H1 (cell line): ENCODE measurements at regions not wholly inside any gene's neighbourhood (a gene's known extent, or its start where the extent isn't known, plus 50 kb on each side); places are given as distances from the start of the nearest gene placed in this dataset.

Experiments
- CTCF ChIA-PET: fragments of 300-600 bp; sonication (Branson Sonifier 250); formaldehyde crosslinking; loops from one replicate; lab custom pipeline; 2021; ENCODE audit not compliant: partially characterized antibody; lab: Charles Lee
- POLR2A ChIA-PET: fragments of 300-600 bp; sonication (Branson Sonifier 250); formaldehyde crosslinking; loops from one replicate; lab custom pipeline; 2021; ENCODE audit warnings: inconsistent platforms; ENCODE audit not compliant: partially characterized antibody; lab: Charles Lee
- DNase-seq, 2 experiments: peaks; one replicate each; pipeline versions ENCODE4 v3.0.0 to v3.0.0-alpha.2; 2010 to 2022; ENCODE audit warnings: low spot score in 2 of 2, low read depth in 1 of 2, mixed read lengths in 1 of 2
- FAIRE-seq: peaks from 2 replicates; lab custom pipeline; 2011; peaks lifted over from hg19 to GRCh38; lab: Jason Lieb, UNC
- H2AFZ ChIP-seq: 2 replicates; pipeline ENCODE4 v1.8.1; 2012; ENCODE audit warnings: low read length, inconsistent platforms
- H2AK5ac ChIP-seq: 2 replicates; pipeline ENCODE4 v1.6.1; 2013; ENCODE audit warnings: low read depth, low read length
- H2BK120ac ChIP-seq: replicated peaks from 2 replicates; pipeline ENCODE3; 2013; ENCODE audit warnings: low read depth, low read length, inconsistent platforms
- H2BK12ac ChIP-seq: 2 replicates; pipeline ENCODE4 v1.6.1; 2013; ENCODE audit warnings: low read depth, low read length
- H2BK15ac ChIP-seq: 2 replicates; pipeline ENCODE4 v1.6.1; 2013; ENCODE audit warnings: low read length
- H2BK20ac ChIP-seq: 2 replicates; pipeline ENCODE4 v1.6.1; 2013; ENCODE audit warnings: low read length
- H2BK5ac ChIP-seq: 2 replicates; pipeline ENCODE4 v1.6.1; 2013; ENCODE audit warnings: low read depth, low read length
- H3K14ac ChIP-seq: 2 replicates; pipeline ENCODE4 v1.6.1; 2013; ENCODE audit warnings: inconsistent platforms; ENCODE audit not compliant: insufficient read length
- H3K18ac ChIP-seq: 2 replicates; pipeline ENCODE4 v1.6.1; 2013; ENCODE audit warnings: low read length; ENCODE audit errors: extremely low read depth
- H3K23ac ChIP-seq: 2 replicates; pipeline ENCODE4 v1.6.1; 2013; ENCODE audit warnings: inconsistent platforms; ENCODE audit not compliant: insufficient read length
- H3K23me2 ChIP-seq: 2 replicates; pipeline ENCODE4 v1.6.1; 2013; ENCODE audit warnings: low read depth, low read length
- H3K27ac ChIP-seq: 2 replicates; pipeline ENCODE4 v1.6.1; 2011; ENCODE audit warnings: low read depth, low read length, inconsistent platforms
- H3K27me3 ChIP-seq, 4 experiments: replicated peaks in 1 of 4; 1 replicate in 1 of 4; 2 replicates in 3 of 4; pipeline versions ENCODE4 v1.6.1 to v1.8.1; 2011 to 2013; ENCODE audit warnings: low read length in 3 of 4, mild to moderate bottlenecking in 3 of 4, inconsistent platforms in 2 of 4, mixed read lengths in 2 of 4, moderate library complexity in 1 of 4; ENCODE audit not compliant: control insufficient read depth in 3 of 4, insufficient read depth in 3 of 4; ENCODE audit errors: extremely low read depth in 1 of 4
- H3K36me3 ChIP-seq, 4 experiments: 2 replicates each; pipeline versions ENCODE4 v1.6.1 to v1.8.1; 2011 to 2013; ENCODE audit warnings: mild to moderate bottlenecking in 4 of 4, low read length in 3 of 4, moderate library complexity in 2 of 4, control low read depth in 1 of 4, inconsistent platforms in 1 of 4; ENCODE audit not compliant: insufficient read depth in 4 of 4, control insufficient read depth in 2 of 4
- H3K4ac ChIP-seq: replicated peaks from 2 replicates; pipeline ENCODE3; 2013; ENCODE audit warnings: low read length, low read depth, mixed read lengths, inconsistent platforms; ENCODE audit not compliant: insufficient read length
- H3K4me1 ChIP-seq, 4 experiments: replicated peaks in 1 of 4; 1 replicate in 1 of 4; 2 replicates in 3 of 4; pipeline versions ENCODE4 v1.6.1 to v1.8.1; 2011 to 2013; ENCODE audit warnings: low read length in 3 of 4, inconsistent platforms in 2 of 4, mixed read lengths in 1 of 4; ENCODE audit not compliant: insufficient read depth in 4 of 4, control insufficient read depth in 3 of 4
- H3K4me2 ChIP-seq, 2 experiments: 2 replicates each; pipeline versions ENCODE4 v1.6.1 to v1.8.1; 2011 to 2013; ENCODE audit warnings: low read depth in 2 of 2, low read length in 2 of 2, control low read depth in 1 of 2, inconsistent platforms in 1 of 2, mild to moderate bottlenecking in 1 of 2; ENCODE audit not compliant: insufficient read depth in 1 of 2
- H3K4me3 ChIP-seq, 4 experiments: fragments of 200-600, 300-600 bp in 1 of 4; sonication (generic), shearing (Covaris generic), sonication (Bioruptor Twin) in 1 of 4; 2 replicates each; pipeline versions ENCODE4 v1.5.1 to v1.8.1; 2011 to 2016; ENCODE audit warnings: low read length in 4 of 4, low read depth in 3 of 4, control low read depth in 2 of 4, inconsistent platforms in 2 of 4, mild to moderate bottlenecking in 2 of 4, mixed read lengths in 1 of 4, moderate library complexity in 1 of 4; ENCODE audit not compliant: insufficient read depth in 2 of 4; ENCODE audit errors: extremely low read depth in 1 of 4
- H3K56ac ChIP-seq: replicated peaks from 2 replicates; pipeline ENCODE3; 2013; ENCODE audit warnings: low read depth, mild to moderate bottlenecking, mixed read lengths, low read length, inconsistent platforms; ENCODE audit not compliant: insufficient read length
- H3K79me1 ChIP-seq: 2 replicates; pipeline ENCODE4 v1.6.1; 2013; ENCODE audit warnings: low read depth, low read length, control low read depth
- H3K79me2 ChIP-seq, 2 experiments: 2 replicates each; pipeline versions ENCODE4 v1.6.1 to v1.8.1; 2012 to 2013; ENCODE audit warnings: low read length in 2 of 2, mild to moderate bottlenecking in 2 of 2, inconsistent platforms in 1 of 2; ENCODE audit not compliant: insufficient read depth in 2 of 2, control insufficient read depth in 1 of 2
- H3K9ac ChIP-seq, 4 experiments: replicated peaks in 1 of 4; 1 replicate in 1 of 4; 2 replicates in 3 of 4; pipeline versions ENCODE4 v1.6.1 to v1.8.1; 2011 to 2013; ENCODE audit warnings: low read depth in 3 of 4, low read length in 3 of 4, control low read depth in 2 of 4, mild to moderate bottlenecking in 2 of 4, moderate library complexity in 2 of 4, inconsistent platforms in 1 of 4; ENCODE audit errors: extremely low read depth in 1 of 4
- H3K9me3 ChIP-seq, 2 experiments: 2 replicates each; pipeline versions ENCODE4 v1.6.1 to v1.8.1; 2012 to 2013; ENCODE audit warnings: mild to moderate bottlenecking in 2 of 2, moderate library complexity in 2 of 2, control low read depth in 1 of 2, inconsistent platforms in 1 of 2, low read depth in 1 of 2, low read length in 1 of 2, mixed read lengths in 1 of 2; ENCODE audit not compliant: insufficient read depth in 2 of 2
- H4K20me1 ChIP-seq, 2 experiments: replicated peaks in 1 of 2; 2 replicates each; pipeline versions ENCODE3 to v1.8.1; 2011 to 2013; ENCODE audit warnings: inconsistent platforms in 2 of 2, low read length in 2 of 2, mild to moderate bottlenecking in 1 of 2; ENCODE audit not compliant: insufficient read depth in 2 of 2, control insufficient read depth in 1 of 2
- H4K5ac ChIP-seq: 2 replicates; pipeline ENCODE4 v1.6.1; 2013; ENCODE audit warnings: low read length, low read depth, mixed read lengths, inconsistent platforms; ENCODE audit not compliant: insufficient read length
- H4K8ac ChIP-seq: 2 replicates; pipeline ENCODE4 v1.8.0; 2013; ENCODE audit warnings: mild to moderate bottlenecking, moderate library complexity, low read length, inconsistent platforms; ENCODE audit not compliant: insufficient read depth; ENCODE audit errors: extremely low read depth
- H4K91ac ChIP-seq: replicated peaks from 2 replicates; pipeline ENCODE3; 2013; ENCODE audit warnings: low read length, mixed read lengths, inconsistent platforms; ENCODE audit not compliant: insufficient read length
- CHD2 ChIP-seq: IDR thresholded peaks from 2 replicates; pipeline ENCODE4 v1.6.1; 2012; ENCODE audit warnings: low read length, improper control_type of control experiment
- PHF8 ChIP-seq: fragments of 200-600 bp; sonication (generic); conservative IDR thresholded peaks from 2 replicates; pipeline ENCODE4 v1.7.1; 2012; ENCODE audit warnings: low read depth, mild to moderate bottlenecking, inconsistent platforms, low read length, moderate library complexity
- TBP ChIP-seq: IDR thresholded peaks from 2 replicates; pipeline ENCODE4 v1.6.1; 2011; ENCODE audit warnings: low read depth, low read length, improper control_type of control experiment
- WGBS, 2 experiments: shearing (Covaris generic) in 1 of 2; methylation state at CpG; one replicate each; pipeline versions ENCODE4 v1.1.6 to v1.1.7; 2013 to 2015; ENCODE audit warnings: low lambda C conversion rate in 2 of 2, mixed read lengths in 2 of 2, inconsistent platforms in 1 of 2, low coverage in 1 of 2, missing lambda C conversion rate in 1 of 2; ENCODE audit not compliant: insufficient replicate concordance in 2 of 2, insufficient coverage in 1 of 2, insufficient read length in 1 of 2; ENCODE audit errors: extremely low coverage in 1 of 2, missing lambda C conversion rate in 1 of 2; 5-methylcytosine and 5-hydroxymethylcytosine counted together
- TF ChIP-seq, protein P1 (sequence below): IDR thresholded peaks from 2 replicates; pipeline ENCODE4 v1.6.1; 2012; ENCODE audit warnings: inconsistent platforms

DNA sequence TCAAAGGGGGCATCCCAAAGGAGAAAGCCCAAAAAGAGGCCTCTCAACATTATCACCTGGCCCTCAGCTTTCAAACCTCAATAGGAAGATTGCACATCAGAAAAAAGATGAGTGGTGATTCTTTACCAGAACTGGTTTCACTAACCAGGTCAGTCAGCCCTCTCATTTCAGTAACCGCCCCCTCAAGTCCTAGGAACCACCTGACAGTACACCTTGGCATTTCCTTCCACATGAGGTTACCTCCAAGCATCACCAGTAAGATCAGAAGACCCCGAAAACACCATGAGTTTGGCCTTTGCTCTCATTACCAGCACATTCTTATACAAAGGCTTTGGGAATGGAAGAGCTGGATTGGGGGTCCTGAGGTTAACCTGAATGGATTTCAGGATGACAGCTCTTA is 200.5 kb downstream of the SUCLA2 start:
- H2BK5ac ChIP-seq, result no peak overlapping the region
- no peak overlapping the region for H3K27ac ChIP-seq
- no peak overlapping the region for H3K9ac ChIP-seq
- TF ChIP-seq, protein P1, sequence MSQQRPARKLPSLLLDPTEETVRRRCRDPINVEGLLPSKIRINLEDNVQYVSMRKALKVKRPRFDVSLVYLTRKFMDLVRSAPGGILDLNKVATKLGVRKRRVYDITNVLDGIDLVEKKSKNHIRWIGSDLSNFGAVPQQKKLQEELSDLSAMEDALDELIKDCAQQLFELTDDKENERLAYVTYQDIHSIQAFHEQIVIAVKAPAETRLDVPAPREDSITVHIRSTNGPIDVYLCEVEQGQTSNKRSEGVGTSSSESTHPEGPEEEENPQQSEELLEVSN, result no peak
- TF ChIP-seq PHF8 (no peak), TBP (no peak), CHD2 (no peak)
- 96% methylated on average over 2 of the region's 2 CpGs; no CpG with 5 or more reads in 1 of the 2 experiments for WGBS, 2 experiments
- H2BK15ac ChIP-seq, result no peak overlapping the region
- no peak overlapping the region for H2BK120ac ChIP-seq
- no peaks in the 10 kb centered on the region for H3K79me1 ChIP-seq
- H4K91ac ChIP-seq, result no peak overlapping the region
- no peak overlapping the region for H3K4ac ChIP-seq
- no peaks in the 10 kb centered on the region for H3K79me2 ChIP-seq
- no peak overlapping the region for H3K4me2 ChIP-seq
- peaks cover 5 to 6% of the 10 kb centered on the region in 2 experiments; a peak in 3 of 4 replicates for H3K9me3 ChIP-seq
- no peak overlapping the region for H2AK5ac ChIP-seq
- no peaks in the 10 kb centered on the region for H3K23me2 ChIP-seq
- no peak overlapping the region for H2BK12ac ChIP-seq
- no peak overlapping the region for H3K56ac ChIP-seq
- H2BK20ac ChIP-seq, result no peak overlapping the region
- POLR2A ChIA-PET, result interaction anchor here (1.4 kb wide), 1 partner anchor 238 kb away, joined by 3 read pairs; no protein-coding TSS in a partner anchor
- H4K8ac ChIP-seq, result no peak overlapping the region
- no peak overlapping the region for H3K23ac ChIP-seq
- no peak overlapping the region for H3K4me3 ChIP-seq
- FAIRE-seq, result no peak
- H3K14ac ChIP-seq, result no peak overlapping the region
- CTCF ChIA-PET, result interaction anchor here (1.5 kb wide), 2 partner anchors 8 to 33 kb away, joined by 4 read pairs; no protein-coding TSS in a partner anchor
- no peak overlapping the region for H3K18ac ChIP-seq
- H4K20me1 ChIP-seq, result no peaks in the 10 kb centered on the region
- H3K36me3 ChIP-seq, result no peaks in the 10 kb centered on the region
- H3K27me3 ChIP-seq, result no peaks in the 10 kb centered on the region
- no peak overlapping the region for H4K5ac ChIP-seq
- H2AFZ ChIP-seq, result no peak overlapping the region
- no peaks in the 10 kb centered on the region for H3K4me1 ChIP-seq
- DNase-seq, result no peak
